ENCODE measurements at regions not wholly inside any gene's neighbourhood (a gene's known extent, or its start where the extent isn't known, plus 50 kb on each side); places are given as distances from the start of the nearest gene placed in this dataset.

DNA sequence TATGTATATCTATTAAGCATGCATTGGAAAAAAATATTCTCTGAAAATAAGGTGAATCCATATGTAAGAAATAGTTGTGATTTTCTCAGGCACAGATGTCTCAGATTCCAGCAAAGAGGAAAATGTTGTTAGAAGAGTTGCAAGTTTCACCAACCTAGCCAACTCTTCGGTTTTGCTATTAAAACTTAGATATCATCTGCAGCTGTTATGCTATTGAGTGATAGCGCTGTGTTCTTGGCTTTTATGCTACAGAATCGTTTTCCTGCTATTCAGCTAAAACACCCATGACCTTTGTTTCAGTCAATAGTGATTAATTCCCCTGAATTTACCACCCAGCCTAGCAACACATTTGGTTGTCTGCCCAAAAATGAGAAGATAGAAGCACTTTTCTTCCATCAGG, 795.6 kb upstream of the ANO3 start (continued):
- TF ChIP-seq, protein P1, sequence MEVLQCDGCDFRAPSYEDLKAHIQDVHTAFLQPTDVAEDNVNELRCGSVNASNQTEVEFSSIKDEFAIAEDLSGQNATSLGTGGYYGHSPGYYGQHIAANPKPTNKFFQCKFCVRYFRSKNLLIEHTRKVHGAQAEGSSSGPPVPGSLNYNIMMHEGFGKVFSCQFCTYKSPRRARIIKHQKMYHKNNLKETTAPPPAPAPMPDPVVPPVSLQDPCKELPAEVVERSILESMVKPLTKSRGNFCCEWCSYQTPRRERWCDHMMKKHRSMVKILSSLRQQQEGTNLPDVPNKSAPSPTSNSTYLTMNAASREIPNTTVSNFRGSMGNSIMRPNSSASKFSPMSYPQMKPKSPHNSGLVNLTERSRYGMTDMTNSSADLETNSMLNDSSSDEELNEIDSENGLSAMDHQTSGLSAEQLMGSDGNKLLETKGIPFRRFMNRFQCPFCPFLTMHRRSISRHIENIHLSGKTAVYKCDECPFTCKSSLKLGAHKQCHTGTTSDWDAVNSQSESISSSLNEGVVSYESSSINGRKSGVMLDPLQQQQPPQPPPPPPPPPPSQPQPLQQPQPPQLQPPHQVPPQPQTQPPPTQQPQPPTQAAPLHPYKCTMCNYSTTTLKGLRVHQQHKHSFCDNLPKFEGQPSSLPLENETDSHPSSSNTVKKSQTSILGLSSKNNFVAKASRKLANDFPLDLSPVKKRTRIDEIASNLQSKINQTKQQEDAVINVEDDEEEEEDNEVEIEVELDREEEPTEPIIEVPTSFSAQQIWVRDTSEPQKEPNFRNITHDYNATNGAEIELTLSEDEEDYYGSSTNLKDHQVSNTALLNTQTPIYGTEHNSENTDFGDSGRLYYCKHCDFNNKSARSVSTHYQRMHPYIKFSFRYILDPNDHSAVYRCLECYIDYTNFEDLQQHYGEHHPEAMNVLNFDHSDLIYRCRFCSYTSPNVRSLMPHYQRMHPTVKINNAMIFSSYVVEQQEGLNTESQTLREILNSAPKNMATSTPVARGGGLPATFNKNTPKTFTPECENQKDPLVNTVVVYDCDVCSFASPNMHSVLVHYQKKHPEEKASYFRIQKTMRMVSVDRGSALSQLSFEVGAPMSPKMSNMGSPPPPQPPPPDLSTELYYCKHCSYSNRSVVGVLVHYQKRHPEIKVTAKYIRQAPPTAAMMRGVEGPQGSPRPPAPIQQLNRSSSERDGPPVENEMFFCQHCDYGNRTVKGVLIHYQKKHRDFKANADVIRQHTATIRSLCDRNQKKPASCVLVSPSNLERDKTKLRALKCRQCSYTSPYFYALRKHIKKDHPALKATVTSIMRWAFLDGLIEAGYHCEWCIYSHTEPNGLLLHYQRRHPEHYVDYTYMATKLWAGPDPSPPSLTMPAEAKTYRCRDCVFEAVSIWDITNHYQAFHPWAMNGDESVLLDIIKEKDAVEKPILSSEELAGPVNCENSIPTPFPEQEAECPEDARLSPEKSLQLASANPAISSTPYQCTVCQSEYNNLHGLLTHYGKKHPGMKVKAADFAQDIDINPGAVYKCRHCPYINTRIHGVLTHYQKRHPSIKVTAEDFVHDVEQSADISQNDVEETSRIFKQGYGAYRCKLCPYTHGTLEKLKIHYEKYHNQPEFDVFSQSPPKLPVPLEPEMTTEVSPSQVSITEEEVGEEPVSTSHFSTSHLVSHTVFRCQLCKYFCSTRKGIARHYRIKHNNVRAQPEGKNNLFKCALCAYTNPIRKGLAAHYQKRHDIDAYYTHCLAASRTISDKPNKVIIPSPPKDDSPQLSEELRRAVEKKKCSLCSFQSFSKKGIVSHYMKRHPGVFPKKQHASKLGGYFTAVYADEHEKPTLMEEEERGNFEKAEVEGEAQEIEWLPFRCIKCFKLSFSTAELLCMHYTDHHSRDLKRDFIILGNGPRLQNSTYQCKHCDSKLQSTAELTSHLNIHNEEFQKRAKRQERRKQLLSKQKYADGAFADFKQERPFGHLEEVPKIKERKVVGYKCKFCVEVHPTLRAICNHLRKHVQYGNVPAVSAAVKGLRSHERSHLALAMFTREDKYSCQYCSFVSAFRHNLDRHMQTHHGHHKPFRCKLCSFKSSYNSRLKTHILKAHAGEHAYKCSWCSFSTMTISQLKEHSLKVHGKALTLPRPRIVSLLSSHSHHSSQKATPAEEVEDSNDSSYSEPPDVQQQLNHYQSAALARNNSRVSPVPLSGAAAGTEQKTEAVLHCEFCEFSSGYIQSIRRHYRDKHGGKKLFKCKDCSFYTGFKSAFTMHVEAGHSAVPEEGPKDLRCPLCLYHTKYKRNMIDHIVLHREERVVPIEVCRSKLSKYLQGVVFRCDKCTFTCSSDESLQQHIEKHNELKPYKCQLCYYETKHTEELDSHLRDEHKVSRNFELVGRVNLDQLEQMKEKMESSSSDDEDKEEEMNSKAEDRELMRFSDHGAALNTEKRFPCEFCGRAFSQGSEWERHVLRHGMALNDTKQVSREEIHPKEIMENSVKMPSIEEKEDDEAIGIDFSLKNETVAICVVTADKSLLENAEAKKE (CRISPR knock-in tag; IDR thresholded peaks at IDR 0.05), result no peak
- TF ChIP-seq POLR2AphosphoS5 (IDR thresholded peaks at IDR 0.05; ENCODE audit: low read depth) (no peak), NANOG (IDR thresholded peaks at IDR 0.05; ENCODE audit: borderline replicate concordance) (no peak)

DNA sequence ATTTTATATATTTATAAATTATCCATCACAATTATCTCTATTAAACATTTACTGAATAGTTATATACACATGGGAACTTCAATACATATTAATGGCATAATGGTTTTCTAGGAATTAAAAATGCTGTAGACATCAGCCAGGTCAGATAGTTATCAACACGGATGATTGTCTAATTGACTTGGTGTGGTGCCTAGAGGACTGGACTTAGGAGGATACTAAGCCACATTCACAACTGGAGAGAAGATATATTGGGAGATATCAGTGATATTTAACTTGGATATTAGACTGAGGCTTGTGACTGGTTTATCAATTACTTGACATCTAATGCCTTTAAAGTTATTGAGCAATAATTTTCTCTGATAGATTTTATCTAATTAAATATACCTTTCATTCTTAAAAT, 794.5 kb upstream of the ANO3 start:
- H3K4me3 ChIP-seq, result no peak overlapping the region
- ATAC-seq, result no peak
- Mint-ChIP-seq H3K4me1 (no peaks in the 10 kb centered on the region), H3K9me3 (no peaks in the 10 kb centered on the region), H3K27ac (no peak overlapping the region), H3K4me3 (no peak overlapping the region), H3K27me3 (ENCODE audit: insufficient read depth, low read depth, poor library complexity) (no peaks in the 10 kb centered on the region), H3K36me3 (ENCODE audit: low read depth) (0 out of 3 replicates have a peak, but pooled peaks cover 5% of the 10 kb centered on the region)
- no peaks in the 10 kb centered on the region for H3K4me1 ChIP-seq (ENCODE audit: insufficient read depth)
- no peak overlapping the region for H3K27ac ChIP-seq (ENCODE audit: low read depth)
- H2AFZ ChIP-seq, result no peak overlapping the region
- no peaks in the 10 kb centered on the region for H4K20me1 ChIP-seq (replicated peaks; ENCODE audit: insufficient read depth)
- no peak for TF ChIP-seq JUNB (IDR thresholded peaks at IDR 0.05; ENCODE audit: unreplicated experiment)
- TF ChIP-seq, protein P2, sequence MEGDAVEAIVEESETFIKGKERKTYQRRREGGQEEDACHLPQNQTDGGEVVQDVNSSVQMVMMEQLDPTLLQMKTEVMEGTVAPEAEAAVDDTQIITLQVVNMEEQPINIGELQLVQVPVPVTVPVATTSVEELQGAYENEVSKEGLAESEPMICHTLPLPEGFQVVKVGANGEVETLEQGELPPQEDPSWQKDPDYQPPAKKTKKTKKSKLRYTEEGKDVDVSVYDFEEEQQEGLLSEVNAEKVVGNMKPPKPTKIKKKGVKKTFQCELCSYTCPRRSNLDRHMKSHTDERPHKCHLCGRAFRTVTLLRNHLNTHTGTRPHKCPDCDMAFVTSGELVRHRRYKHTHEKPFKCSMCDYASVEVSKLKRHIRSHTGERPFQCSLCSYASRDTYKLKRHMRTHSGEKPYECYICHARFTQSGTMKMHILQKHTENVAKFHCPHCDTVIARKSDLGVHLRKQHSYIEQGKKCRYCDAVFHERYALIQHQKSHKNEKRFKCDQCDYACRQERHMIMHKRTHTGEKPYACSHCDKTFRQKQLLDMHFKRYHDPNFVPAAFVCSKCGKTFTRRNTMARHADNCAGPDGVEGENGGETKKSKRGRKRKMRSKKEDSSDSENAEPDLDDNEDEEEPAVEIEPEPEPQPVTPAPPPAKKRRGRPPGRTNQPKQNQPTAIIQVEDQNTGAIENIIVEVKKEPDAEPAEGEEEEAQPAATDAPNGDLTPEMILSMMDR (conservative IDR thresholded peaks at IDR 0.05; ENCODE audit: low read depth in 2 of 2), result no peak
- no peak for TF ChIP-seq ZNF114 (CRISPR knock-in tag; IDR thresholded peaks at IDR 0.05)
- TF ChIP-seq, protein P1 (CRISPR knock-in tag; IDR thresholded peaks at IDR 0.05), result no peak
- no peaks in the 10 kb centered on the region for H3K79me2 ChIP-seq (replicated peaks; ENCODE audit: insufficient read depth)
- H3K9me2 ChIP-seq (ENCODE audit: insufficient read depth), result no peaks in the 10 kb centered on the region
- H3F3A ChIP-seq (replicated peaks; ENCODE audit: low read depth), result no peaks in the 10 kb centered on the region
- DNase-seq (ENCODE audit: low spot score), result no peak
- H3K36me3 ChIP-seq (ENCODE audit: insufficient read depth), result no peaks in the 10 kb centered on the region
- no peaks in the 10 kb centered on the region for H3K27me3 ChIP-seq (ENCODE audit: insufficient read depth)
- no peak overlapping the region for H3K4me2 ChIP-seq

Measured in GM23338 (cell line).